Gastrocnemius medialis (tissue), 4 donors: ENCODE measurements at regions not wholly inside any gene's neighbourhood (a gene's known extent, or its start where the extent isn't known, plus 50 kb on each side); places are given as distances from the start of the nearest gene placed in this dataset.

Experiments
- CTCF ChIP-seq, 5 experiments: fragments of 450-650 bp in 3 of 5; fragments of 200-600 bp in 2 of 5; sonication (generic) in 2 of 5; IDR thresholded peaks in 4 of 5; conservative IDR thresholded peaks in 1 of 5; 1 replicate in 4 of 5; 2 replicates in 1 of 5; pipeline ENCODE4 v1.5.1; 2016 to 2019; ENCODE audit warnings: antibody characterized with exemption in 5 of 5, mild to moderate bottlenecking in 3 of 5, moderate library complexity in 3 of 5
- POLR2A ChIP-seq, 2 donors: fragments of 450-650 bp; IDR thresholded peaks; one replicate each; pipeline ENCODE4 v1.6.1; 2017; ENCODE audit warnings: antibody characterized with exemption in 2 of 2, mild to moderate bottlenecking in 2 of 2, moderate library complexity in 2 of 2

- TF ChIP-seq POLR2A (IDR thresholded peaks at IDR 0.05) (no peak), CTCF (IDR thresholded peaks at IDR 0.05 in 4 of 5, conservative IDR thresholded peaks at IDR 0.05 in 1 of 5) (no peak)
Measured at GRCh38 chr22:49228431-49229037, 599.1 kb downstream of the BRD1 start.
